T-helper 1 cell (primary cell): ENCODE measurements at regions not wholly inside any gene's neighbourhood (a gene's known extent, or its start where the extent isn't known, plus 50 kb on each side); places are given as distances from the start of the nearest gene placed in this dataset.
A peak's percentile ranks its signal among the peaks of the same experiment; 100 is the strongest.

Experiments used
- DNase-seq, 5 donors: peaks; one replicate each; pipeline ENCODE4 v3.0.0-alpha.2; 2012 to 2020

DNA sequence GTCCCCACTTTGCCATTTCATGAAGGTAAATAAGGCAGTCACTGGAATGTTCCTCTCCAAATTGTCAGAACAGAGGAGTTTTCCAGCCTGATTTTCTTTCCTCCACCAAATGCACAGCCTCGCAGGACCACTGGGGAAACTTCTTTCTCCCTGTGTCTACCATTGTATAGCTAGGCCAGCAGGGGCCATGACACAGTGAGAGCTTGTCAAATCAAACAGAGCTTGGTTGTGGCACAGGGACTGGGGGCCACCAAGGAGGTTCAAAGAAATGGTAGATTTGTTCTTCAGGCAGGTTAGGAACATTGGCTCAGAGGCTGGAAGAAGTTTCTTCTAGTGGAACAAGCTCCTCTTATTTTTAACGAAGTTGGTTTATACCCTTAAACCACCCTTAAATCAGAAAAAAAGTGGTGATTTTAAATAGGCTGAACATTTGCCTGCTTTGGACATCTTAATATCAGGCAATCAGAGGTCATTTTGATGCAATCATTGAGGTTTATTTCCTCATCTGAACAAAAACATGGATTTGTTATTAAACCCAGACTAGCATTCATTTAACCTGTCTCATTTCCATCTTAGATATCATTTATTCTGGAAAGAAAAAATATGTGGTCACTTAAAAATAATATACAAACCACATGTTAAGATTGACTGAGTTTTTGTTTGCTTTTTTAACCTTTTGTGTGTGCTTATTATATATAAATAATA, 105.6 kb downstream of the GTPBP8 start:
- no peak for DNase-seq

DNA sequence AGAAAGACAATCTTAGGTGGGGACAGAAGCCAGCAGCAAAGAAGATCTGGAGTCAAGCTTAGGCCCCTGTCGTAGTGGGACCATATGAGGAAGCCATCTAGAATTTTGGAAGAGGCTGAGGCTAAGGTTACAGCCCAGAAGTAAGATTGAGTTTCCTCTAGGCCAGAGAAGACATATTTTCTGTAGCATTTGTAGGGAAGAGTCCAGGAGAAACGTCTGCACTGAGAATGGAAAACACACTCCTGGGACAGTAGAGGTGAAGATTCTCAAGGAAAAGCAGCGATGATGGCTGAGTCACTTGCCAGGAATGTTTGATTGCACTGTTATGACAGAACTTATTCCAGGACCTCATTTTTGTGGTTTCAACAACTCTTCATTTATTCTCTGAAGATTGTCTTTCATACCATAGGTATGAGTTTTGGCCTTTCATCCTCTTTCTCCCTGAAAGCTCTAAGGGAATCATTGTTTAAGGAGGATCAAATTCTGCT, 107.2 kb downstream of the GTPBP8 start:
- DNase-seq, result no peak

DNA sequence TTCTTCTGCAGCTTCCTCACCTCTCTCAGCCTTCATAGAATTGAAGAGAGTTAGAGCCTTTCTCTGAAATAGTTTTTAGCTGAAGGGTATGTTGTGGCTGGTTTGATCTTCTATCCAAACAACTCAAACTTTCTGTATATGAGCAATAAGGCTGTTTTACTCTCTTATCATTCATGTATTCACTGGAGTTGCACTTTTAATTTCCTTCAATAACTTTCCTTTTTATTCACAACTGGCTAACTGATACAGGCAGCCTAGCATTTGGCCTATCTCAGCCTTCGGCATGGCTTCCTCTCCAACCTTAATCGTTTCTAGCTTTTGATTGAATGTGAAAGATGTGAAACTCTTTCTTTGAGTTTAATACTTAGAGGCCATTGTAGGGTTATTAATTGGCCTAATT, 109.3 kb downstream of the GTPBP8 start:
- no peak for DNase-seq

DNA sequence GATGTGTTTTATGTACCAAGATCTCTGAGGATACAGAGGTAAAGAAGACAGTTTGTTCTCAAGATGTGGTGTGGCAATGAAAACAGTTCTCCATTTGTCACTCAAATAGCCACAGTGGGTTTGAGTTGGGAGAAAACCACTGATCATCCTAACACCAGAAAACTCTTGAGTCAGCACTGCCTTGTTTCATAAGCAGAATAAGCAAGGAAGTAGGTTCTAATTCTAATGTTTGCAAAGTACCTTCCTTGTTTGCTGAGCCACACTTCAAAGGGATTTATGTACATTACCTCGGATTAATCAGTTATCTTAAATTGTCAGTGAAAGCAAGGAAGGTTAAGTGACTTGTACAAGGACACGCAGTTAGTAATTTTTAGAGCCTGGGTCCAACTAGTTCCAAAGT, 107.8 kb upstream of the BOC start:
- no peak for DNase-seq

DNA sequence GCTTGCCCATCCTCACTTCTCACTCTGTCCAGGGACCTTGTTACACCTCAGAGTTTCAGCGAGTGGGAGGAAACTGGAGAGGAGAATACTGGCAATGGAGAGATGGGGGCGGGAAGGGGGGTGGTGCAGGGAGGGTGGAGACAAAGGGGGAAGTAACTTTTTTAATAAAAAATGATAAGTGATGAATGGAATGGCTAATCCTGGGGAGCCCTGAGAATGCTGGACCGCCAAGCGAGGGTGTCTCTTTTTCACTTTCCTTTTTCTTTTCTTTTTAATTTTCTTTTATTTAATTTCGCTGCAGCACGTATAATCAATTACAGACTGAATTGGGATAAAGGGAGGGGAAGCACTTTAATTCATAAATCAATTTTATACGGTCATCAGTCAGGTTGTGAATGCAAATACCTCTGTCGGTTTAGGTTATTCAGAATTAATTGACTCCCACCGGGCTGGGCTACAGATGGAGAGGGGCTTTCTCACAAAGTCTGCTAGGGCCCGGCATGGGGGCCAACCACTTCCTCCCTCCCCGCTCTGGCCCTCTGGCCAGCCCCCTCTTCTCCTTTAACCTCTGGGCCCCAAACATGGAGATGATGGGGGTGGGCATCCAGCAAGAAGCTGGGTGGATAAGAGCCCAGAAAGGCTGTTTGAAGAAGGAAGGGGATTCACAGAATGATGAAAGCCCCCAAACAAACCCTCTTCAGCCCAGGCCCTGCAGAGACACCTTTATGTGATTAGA, 106.8 kb upstream of the BOC start:
- DNase-seq, result no peak

DNA sequence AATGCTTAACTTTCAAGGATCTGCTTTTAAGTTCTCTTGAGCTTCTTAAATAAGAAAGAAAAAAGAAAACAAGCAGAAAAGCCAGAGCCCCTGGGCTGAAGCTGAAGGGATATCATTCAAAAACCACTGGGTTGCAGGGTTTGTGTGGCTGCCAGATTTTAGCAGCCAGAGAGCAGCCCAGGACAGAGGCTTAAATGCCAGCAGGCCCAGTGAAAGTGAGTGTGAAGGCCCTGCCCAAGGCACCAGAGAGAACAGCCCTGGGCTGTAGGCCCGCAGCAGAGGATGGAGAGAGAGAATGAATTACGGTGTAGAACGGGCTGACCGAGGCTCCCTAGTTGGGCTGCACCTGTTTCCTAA, 106.3 kb upstream of the BOC start:
- DNase-seq, result no peak

DNA sequence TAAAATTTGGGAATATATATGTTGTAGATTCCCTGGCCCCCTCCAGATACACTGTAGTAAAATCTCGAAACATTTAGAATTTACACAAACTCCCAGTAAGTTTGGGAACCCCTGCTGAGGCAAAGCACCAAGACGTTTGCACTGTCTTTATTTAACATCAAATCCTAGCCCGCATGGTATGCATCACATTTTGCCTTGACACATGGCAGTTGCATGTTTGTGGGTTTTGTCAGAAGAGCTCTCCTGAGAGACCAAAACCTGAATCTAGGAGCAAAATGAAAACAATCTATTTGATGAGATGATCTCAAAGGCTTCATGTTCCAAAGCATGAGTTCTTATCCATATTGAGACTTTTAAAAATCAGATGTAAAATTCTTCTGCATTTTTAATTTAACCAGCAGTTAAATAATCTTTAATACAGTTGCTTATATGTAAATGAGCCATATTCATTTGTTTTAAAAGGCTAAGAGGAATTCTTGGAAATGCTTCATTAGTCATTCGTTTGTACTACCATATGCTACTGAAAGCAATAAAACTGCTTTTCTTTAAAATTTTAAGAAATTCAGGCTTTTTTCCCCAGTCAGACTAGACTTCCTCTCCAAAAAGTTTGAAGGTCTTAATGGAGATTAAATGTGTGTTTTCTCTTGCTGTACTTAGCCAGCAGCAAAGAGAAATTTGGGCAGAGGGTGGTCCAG, 105.2 kb upstream of the BOC start:
- no peak for DNase-seq

DNA sequence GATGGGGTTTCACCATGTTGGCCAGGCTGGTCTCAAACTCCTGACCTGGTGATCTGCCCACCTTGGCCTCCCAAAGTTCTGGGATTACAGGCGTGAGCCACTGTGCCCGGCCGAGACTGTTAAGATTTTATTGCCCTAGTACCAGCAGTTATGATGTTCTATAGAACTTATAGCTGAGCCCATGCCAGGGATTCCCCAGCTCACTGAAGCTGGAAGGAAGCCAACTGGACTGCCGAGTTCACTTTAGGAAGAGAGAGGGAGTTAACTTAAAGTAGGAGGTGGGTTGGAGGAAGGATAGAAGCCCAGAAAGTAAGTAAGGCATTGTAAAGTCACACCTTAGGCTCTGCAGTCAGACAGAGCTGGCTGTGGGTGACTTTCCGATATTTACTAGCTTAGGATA, 101.1 kb upstream of the BOC start:
- no peak for DNase-seq

DNA sequence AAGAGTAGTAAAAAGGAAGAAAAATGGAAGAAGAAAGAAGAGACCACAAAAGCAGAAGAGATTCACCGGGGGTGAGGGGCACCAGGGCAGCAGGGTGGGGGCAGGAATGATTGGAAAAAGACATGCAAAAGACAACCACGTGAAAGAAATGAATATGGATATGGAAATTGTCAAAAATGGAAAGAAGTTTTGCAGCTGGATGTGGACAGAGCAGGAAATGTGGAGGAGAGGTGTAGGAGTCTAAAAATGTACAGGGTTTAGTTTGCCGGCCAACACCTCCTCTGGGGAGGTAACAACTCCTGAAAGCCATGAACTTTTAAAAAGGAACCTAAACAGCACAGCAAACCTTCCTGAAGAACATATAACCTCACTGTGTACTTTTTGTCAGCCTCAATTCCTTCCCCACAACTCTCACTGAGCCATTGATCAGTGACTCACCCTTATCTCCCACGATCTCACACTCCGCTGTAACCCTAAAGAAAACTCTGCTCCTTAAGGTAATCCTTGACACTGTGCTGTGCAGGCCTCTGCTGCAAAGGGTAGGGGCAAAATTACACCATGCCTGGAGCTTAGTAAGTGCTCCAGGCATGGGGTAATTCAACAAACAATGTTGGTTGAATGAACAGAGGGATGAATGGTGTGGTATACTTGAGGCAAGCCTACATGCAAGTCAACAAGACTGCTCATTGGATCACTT, 100.2 kb upstream of the BOC start:
- peak in 1 of 5 donors; percentile 33 for DNase-seq

DNA sequence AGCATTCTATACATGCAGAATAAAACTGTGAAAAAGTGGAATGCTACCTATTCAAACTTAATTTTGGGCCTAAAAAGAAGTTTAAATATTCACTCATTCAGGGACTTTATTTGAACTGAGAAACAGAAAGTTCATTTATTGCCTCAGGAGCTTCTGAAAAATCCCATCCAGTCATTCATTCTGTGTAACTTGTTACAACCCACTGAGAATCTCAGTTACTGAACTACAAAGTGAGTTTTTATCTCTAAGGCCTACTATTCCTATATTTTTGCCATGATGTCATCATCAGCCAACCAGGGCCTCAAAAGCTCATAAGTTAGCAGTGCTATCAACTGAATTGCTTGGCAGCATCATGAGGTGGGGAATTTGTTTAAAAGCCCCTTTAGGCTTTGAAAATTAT, 98.0 kb upstream of the BOC start:
- no peak for DNase-seq

DNA sequence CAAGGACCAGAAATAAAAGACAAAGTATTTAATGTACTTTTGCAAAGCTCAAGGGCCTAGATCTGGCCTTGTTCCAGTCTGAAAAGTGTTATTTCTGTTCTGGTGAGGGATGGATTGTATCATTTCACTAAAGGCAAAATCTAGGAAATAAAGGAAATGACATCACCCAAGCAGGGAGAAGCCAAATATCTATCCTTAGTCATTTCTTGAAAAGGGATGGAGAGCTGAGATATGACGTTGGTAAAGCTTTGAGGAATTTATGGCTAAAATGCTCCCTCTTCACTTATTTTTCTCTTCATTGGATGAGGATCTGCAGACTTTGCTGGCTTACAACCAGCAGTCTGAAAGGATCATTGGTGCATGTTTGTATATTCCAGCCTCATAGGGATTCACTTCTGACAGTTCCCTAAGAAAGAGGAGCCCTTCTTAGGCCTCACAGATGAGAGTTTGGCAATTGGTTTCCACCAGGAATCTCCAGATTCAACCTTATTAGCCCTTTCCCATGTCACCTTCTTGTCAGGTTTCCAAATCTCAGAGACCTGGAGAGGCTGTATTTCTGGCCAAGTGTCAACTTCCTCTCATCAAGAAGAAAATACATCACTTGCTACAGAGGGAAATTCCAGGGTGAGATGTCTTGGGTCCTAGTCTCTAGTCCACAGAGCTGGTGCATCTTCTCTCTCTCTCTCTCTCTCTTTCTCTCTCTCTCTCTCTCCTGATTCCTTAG, 93.7 kb upstream of the BOC start:
- DNase-seq, result no peak

DNA sequence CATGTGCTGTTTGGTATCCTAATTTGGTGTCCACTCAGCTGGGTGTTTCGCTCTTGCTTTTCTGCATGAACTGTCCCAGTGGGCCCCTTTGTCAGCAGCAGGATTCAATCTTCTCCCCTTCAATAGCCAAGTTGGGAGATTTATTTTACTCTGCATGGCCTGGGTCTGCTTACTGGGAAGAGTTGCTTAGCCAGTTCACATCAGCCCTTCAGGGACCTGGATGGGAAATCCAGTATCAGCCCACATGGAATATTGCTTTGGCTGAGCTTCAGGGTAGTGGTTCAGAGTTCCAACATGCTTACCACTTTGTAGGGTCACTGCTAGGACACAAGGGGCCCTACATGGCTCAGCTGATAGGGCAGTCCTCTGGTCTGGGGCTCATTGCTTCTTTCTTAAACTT, 93.0 kb upstream of the BOC start:
- DNase-seq, result no peak

DNA sequence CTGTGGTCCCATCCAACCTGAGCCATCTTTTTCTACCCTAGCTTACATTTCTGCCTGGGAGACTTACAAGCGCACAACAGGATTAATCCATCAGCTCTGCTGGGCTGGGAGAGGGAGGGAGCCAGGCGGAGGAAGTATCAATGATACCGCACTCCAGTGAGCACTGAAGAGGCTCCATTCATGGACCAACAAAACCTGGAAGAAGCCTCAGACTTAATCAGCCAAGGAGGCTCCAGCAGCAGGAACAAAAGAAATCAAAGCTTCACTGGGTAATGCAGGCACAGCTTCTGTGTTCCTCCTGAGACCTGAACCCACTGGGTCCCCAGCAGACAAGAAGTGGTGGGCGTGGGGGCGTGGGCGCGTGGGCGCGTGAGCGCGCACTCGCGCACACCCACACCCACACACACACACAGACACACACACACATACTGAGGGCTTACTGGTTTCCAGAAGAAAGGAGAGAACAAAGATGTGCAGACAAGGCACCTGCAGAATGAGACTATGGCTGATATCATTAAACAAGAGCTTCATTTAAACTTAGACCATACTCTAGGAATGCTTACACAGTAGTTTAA, 87.0 kb upstream of the BOC start:
- no peak for DNase-seq

DNA sequence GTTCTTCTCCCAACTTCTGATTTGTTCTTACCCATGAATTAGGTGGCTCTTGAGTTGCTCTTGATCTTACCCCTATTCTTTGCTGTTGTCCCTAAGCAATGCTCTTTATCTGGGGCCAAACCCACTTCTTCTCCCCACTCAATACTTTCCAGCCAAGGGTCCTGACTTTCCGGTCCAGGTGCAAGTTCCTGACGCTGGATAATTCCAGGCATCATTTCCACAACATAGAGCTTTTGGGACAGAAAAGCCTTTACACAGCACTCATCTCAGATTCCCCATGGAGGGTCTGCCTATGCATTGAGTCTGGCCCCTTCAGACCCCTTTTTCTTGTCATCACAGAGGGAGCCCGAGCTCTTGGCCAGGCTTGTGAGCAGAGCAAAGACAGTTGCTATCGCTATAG, 85.4 kb upstream of the BOC start:
- no peak for DNase-seq

DNA sequence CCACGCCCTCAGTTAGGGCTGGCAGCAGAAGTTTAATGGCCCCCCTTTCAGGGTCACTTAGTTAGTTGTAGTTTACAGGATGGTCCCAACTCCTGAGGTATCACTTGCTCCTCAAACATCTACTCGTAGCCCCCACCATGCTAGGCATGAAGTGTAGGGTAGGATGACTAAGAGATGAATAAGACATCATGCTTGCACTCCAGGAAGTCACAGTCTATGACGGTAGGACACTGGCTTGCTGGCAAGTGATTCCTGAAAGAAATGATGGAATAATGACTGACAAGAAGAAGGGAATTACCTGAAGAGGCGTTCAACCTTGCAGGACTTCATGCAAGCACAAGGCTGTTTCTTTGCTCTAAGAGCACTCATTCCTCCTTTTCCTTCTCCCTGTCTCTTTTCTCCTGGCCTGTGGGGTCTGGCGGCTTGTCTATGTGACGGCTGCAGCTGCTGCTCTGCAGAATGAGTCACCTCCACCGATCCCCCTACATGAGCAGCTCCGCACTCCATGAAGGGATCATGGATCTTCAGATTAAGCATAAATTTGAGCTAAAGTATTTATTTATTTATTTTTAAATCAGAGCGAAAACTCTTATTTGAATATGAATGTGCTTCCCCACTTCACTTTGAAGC, 82.9 kb upstream of the BOC start:
- no peak for DNase-seq

DNA sequence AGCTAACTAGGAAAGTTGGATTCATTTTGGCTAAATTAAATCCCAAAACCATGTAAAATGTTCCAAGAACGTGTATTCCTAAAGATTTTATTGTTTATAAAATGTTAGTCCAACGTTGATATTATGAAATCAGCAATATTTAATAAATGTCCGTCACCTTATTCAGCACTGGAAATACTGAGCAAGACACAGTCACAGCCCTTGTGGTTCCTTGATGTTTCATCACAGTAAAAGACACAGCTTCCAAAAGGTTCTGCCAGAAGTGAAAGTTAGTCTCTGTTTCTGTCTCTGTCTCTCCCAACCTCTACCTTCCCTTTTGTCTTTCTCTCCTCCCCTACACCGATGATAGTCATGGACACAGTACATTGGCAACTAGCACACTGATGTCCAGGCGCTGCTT, 82.2 kb upstream of the BOC start:
- DNase-seq, result no peak

DNA sequence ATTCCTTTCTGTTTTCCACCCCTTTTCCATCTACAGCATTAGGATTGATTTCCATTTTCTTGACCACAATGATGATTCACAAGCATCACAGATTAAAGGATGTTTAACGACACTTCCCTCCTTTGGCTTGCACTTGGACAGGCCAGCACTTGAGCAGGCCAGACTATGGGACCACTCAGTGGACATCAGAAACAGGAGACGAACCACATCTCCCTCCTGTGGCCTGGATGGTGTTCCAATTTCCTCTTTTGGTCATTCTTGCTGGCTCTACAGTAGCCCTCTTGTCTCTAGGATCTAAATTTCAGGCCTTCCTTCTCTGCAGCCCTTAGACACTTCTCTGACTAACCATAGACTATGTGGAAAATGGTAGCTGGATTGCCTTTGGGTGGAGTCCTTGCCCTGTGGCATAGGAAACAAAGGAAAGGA, 78.8 kb upstream of the BOC start:
- DNase-seq, result no peak

DNA sequence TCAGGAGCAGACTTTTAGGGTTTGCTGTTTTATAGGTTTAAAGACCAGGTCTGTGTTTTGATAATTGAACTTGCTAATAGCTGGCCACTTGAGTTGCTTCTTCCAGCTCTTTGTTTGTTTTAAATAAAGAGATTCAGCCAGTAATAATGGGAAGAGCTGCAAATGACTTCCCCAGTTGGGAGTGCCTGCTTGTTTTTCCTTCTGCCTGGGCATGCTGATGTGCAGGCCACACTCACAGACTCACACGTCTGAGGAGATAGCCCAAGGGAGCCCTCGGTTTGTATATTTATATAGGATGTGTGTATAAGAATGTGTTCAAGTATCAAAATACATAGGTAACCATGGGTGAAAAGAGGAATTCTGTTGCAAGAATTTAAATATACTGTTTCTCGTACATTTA, 78.2 kb upstream of the BOC start:
- DNase-seq, result no peak

DNA sequence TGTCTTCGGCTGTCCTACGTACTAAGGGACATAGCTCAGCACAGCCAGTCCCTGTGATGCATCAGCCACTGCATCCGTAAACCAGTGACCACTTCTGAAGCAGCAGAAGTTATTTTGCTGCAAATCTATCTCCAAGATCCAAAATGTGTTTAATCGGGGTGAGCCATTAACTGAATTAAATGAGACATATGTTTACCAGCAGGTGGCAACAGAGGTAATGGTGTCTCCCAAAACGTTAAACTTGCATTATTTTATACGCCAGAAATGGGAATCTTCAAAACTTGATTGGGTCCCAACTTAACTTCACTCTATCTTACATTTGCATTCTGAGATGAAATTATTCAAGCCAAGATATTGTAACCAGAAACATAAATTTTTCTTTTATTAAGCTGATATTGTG, 75.3 kb upstream of the BOC start:
- no peak for DNase-seq

DNA sequence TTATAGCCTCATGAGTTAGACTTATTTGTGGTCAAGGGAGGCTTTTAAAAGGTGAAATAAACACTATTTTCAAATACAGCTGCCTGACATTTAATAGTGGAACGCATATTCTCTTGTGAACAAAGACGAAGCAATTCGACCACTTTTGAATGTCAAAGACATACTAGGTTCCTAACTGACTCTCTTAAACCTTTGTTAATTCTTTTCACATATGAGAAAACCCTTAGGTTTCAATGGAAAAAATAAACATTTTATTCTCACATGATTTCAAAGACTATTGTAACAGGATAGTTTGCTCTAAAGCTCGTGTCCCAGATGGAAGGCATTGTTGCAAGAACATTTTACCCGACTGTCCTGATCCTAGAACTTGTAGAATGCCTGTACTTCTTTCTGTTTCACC, 74.8 kb upstream of the BOC start:
- DNase-seq, result no peak

DNA sequence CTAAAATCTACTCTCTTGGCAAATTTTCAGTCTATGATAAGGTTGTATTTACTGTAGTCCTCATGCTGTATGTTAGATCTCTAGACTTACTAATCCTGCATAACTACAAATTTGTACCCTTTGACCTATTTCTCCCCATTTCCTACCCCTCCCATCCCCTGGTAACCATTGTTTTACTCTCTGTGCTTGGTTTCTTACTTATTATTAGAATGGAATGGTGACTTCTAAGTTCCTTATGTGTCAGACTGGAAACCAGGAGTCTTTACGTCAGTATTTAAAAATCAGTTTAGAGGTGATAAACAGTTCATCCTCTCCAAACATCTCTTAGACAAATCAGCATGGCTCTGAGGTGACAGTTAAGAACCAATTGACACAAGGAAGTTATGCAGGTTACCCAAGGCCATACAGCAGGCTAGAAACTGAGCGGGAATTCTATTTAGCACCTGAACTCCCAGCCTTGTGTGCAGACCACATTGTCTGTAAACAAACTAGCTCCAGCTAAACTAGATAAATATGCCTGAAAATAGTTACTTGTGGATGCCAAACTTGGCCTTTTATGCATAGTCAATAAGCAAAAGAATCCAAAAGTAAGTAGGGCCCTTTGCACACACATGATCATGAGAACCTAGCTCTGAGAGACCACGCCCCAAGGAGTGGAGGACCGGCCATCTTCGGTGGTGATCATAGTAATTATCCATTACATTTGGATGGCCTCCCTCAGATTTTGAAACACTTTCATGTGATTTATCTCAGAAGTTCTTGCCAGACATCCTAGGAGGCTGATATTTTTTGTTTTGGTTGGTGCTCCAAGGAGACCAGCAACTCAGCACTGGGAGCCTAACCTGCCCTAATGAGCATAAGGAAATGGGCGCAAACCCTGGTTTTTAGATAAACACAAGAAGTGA, 72.3 kb upstream of the BOC start:
- DNase-seq, result no peak
